ENCODE measurements at regions not wholly inside any gene's neighbourhood (a gene's known extent, or its start where the extent isn't known, plus 50 kb on each side); places are given as distances from the start of the nearest gene placed in this dataset.

DNA sequence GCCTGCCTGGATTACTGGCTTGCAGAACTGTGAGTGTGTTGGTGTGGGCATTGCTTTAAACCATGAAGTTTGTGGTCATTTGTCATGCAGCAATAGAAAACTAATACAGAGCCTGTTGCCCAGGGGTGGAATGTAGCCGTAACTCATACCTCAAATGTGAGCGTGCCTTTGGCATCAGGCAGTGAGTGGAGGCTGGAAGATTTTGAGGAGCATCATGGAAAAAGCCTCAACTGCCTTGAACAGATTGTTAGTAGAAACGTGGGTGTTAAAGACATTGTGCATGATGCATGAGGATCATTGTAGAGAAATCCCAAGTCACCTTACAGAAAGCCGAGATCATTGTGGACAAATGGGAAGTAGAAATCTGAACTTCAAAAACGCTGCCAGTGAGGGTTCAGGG lies 580.5 kb downstream of the AACS start (continued):
- no peak for TF ChIP-seq POLR2AphosphoS5 (IDR thresholded peaks at IDR 0.05; ENCODE audit: low read depth)
- TF ChIP-seq STAT1 (IDR thresholded peaks at IDR 0.05; ENCODE audit: unreplicated experiment), result no peak
- no peak for TF ChIP-seq ZNF331 (CRISPR knock-in tag; IDR thresholded peaks at IDR 0.05; ENCODE audit: low read depth)
- no peak for TF ChIP-seq EZH2 (IDR thresholded peaks at IDR 0.05; ENCODE audit: low read depth, unreplicated experiment)

DNA sequence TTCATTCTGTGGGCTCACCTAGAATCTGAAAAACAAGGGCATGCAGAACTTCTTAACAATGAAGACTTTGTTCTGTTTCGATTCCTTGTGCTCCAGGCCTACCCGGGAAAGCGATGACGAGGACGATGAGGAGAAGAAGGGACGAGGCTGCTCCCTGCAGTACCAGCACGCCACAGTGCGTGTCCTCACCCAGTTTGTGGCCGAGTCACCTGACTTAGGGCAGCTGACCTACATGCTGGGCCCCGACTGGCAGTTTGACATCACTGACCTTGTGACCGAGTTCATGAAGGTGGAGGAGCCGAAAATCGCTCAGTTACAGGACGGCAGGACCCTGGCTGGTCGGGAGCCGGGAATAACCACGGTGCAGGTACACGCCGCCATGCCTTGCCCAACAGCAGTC lies 585.4 kb downstream of the AACS start:
- Mint-ChIP-seq H3K4me1 (no peaks in the 10 kb centered on the region), H3K36me3 (ENCODE audit: low read depth) (peaks cover 48% of the 10 kb centered on the region), H3K4me3 (no peak overlapping the region), H3K27ac (peak overlapping the region; percentile 63; the same call in 1 of the 2 replicates), H3K9me3 (no peaks in the 10 kb centered on the region), H3K27me3 (ENCODE audit: insufficient read depth, low read depth, poor library complexity) (peaks cover 3% of the 10 kb centered on the region)
- no peaks in the 10 kb centered on the region for H3K36me3 ChIP-seq (ENCODE audit: insufficient read depth)
- ATAC-seq (no peak), DNase-seq (ENCODE audit: low spot score) (no peak)
- TF ChIP-seq ZNF114 (CRISPR knock-in tag; IDR thresholded peaks at IDR 0.05), result no peak
- no peak for TF ChIP-seq STAT1 (IDR thresholded peaks at IDR 0.05; ENCODE audit: unreplicated experiment)
- no peak for TF ChIP-seq CREB1 (CRISPR knock-in tag; IDR thresholded peaks at IDR 0.05; ENCODE audit: low read depth)
- no peaks in the 10 kb centered on the region for H4K20me1 ChIP-seq (replicated peaks; ENCODE audit: insufficient read depth)
- H3F3A ChIP-seq (replicated peaks; ENCODE audit: low read depth), result no peaks in the 10 kb centered on the region
- no peak overlapping the region for H3K27ac ChIP-seq (ENCODE audit: low read depth)
- no peak overlapping the region for H3K4me3 ChIP-seq
- H3K4me2 ChIP-seq, result no peak overlapping the region
- no peaks in the 10 kb centered on the region for H3K27me3 ChIP-seq (ENCODE audit: insufficient read depth)
- H3K4me1 ChIP-seq (ENCODE audit: insufficient read depth), result no peaks in the 10 kb centered on the region
- H2AFZ ChIP-seq, result no peak overlapping the region
- H3K79me2 ChIP-seq (replicated peaks; ENCODE audit: insufficient read depth), result no peaks in the 10 kb centered on the region
- H3K9me2 ChIP-seq (ENCODE audit: insufficient read depth), result no peaks in the 10 kb centered on the region

DNA sequence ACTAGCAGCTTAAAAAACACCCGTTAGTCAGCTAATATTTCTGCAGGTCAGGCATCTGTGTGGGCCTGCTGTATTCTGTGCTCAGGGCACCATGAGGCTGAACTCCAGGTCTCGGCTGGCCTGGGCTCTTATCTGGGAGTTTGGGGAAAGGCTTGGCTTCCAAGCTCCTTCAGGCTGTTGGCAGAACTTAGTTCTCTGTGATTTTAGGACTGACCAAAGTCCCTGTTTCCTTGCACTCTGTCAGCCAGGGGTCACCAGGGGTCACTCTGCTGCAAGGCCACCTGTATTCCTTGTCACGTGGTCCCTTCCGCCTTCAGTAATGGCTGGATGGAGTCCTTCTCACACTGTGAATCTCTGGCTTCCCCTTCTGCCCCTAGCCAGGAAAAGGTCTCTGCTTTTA lies 586.4 kb downstream of the AACS start:
- no peak for ATAC-seq
- Mint-ChIP-seq H3K4me1 (no peaks in the 10 kb centered on the region), H3K27ac (no peak overlapping the region), H3K27me3 (ENCODE audit: insufficient read depth, low read depth, poor library complexity) (peaks cover 6% of the 10 kb centered on the region), H3K9me3 (no peaks in the 10 kb centered on the region), H3K4me3 (no peak overlapping the region), H3K36me3 (ENCODE audit: low read depth) (peaks cover 48% of the 10 kb centered on the region)
- H3K27ac ChIP-seq (ENCODE audit: low read depth), result no peak overlapping the region
- no peaks in the 10 kb centered on the region for H3K9me2 ChIP-seq (ENCODE audit: insufficient read depth)
- no peak overlapping the region for H3K4me3 ChIP-seq
- no peaks in the 10 kb centered on the region for H3K79me2 ChIP-seq (replicated peaks; ENCODE audit: insufficient read depth)
- H4K20me1 ChIP-seq (replicated peaks; ENCODE audit: insufficient read depth), result no peaks in the 10 kb centered on the region
- H3K4me1 ChIP-seq (ENCODE audit: insufficient read depth), result no peaks in the 10 kb centered on the region
- no peak for TF ChIP-seq ZNF331 (CRISPR knock-in tag; IDR thresholded peaks at IDR 0.05; ENCODE audit: low read depth)
- TF ChIP-seq EZH2 (IDR thresholded peaks at IDR 0.05; ENCODE audit: low read depth, unreplicated experiment), result no peak
- TF ChIP-seq ZNF114 (CRISPR knock-in tag; IDR thresholded peaks at IDR 0.05), result no peak
- TF ChIP-seq, protein P1, sequence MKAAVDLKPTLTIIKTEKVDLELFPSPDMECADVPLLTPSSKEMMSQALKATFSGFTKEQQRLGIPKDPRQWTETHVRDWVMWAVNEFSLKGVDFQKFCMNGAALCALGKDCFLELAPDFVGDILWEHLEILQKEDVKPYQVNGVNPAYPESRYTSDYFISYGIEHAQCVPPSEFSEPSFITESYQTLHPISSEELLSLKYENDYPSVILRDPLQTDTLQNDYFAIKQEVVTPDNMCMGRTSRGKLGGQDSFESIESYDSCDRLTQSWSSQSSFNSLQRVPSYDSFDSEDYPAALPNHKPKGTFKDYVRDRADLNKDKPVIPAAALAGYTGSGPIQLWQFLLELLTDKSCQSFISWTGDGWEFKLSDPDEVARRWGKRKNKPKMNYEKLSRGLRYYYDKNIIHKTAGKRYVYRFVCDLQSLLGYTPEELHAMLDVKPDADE (IDR thresholded peaks at IDR 0.05), result no peak
- TF ChIP-seq, protein P2, sequence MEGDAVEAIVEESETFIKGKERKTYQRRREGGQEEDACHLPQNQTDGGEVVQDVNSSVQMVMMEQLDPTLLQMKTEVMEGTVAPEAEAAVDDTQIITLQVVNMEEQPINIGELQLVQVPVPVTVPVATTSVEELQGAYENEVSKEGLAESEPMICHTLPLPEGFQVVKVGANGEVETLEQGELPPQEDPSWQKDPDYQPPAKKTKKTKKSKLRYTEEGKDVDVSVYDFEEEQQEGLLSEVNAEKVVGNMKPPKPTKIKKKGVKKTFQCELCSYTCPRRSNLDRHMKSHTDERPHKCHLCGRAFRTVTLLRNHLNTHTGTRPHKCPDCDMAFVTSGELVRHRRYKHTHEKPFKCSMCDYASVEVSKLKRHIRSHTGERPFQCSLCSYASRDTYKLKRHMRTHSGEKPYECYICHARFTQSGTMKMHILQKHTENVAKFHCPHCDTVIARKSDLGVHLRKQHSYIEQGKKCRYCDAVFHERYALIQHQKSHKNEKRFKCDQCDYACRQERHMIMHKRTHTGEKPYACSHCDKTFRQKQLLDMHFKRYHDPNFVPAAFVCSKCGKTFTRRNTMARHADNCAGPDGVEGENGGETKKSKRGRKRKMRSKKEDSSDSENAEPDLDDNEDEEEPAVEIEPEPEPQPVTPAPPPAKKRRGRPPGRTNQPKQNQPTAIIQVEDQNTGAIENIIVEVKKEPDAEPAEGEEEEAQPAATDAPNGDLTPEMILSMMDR (conservative IDR thresholded peaks at IDR 0.05; ENCODE audit: low read depth in 2 of 2), result no peak
- no peak for TF ChIP-seq EZH2phosphoT487 (IDR thresholded peaks at IDR 0.05; ENCODE audit: unreplicated experiment)
- TF ChIP-seq, protein P3, sequence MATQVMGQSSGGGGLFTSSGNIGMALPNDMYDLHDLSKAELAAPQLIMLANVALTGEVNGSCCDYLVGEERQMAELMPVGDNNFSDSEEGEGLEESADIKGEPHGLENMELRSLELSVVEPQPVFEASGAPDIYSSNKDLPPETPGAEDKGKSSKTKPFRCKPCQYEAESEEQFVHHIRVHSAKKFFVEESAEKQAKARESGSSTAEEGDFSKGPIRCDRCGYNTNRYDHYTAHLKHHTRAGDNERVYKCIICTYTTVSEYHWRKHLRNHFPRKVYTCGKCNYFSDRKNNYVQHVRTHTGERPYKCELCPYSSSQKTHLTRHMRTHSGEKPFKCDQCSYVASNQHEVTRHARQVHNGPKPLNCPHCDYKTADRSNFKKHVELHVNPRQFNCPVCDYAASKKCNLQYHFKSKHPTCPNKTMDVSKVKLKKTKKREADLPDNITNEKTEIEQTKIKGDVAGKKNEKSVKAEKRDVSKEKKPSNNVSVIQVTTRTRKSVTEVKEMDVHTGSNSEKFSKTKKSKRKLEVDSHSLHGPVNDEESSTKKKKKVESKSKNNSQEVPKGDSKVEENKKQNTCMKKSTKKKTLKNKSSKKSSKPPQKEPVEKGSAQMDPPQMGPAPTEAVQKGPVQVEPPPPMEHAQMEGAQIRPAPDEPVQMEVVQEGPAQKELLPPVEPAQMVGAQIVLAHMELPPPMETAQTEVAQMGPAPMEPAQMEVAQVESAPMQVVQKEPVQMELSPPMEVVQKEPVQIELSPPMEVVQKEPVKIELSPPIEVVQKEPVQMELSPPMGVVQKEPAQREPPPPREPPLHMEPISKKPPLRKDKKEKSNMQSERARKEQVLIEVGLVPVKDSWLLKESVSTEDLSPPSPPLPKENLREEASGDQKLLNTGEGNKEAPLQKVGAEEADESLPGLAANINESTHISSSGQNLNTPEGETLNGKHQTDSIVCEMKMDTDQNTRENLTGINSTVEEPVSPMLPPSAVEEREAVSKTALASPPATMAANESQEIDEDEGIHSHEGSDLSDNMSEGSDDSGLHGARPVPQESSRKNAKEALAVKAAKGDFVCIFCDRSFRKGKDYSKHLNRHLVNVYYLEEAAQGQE (IDR thresholded peaks at IDR 0.05; ENCODE audit: unreplicated experiment), result no peak
- no peak overlapping the region for H2AFZ ChIP-seq
- H3K36me3 ChIP-seq (ENCODE audit: insufficient read depth), result no peaks in the 10 kb centered on the region
- no peaks in the 10 kb centered on the region for H3F3A ChIP-seq (replicated peaks; ENCODE audit: low read depth)
- H3K4me2 ChIP-seq, result no peak overlapping the region
- H3K27me3 ChIP-seq (ENCODE audit: insufficient read depth), result no peaks in the 10 kb centered on the region
- DNase-seq (ENCODE audit: low spot score), result no peak
